GM19438 (cell line): ENCODE measurements at regions not wholly inside any gene's neighbourhood (a gene's known extent, or its start where the extent isn't known, plus 50 kb on each side); places are given as distances from the start of the nearest gene placed in this dataset.
"Not testable (repeated sequence)": the region's sequence is repeated elsewhere in the genome, so short reads cannot be mapped to it uniquely, and the experiment has no call there.

Experiments used
- ATAC-seq: cut with Tn5 transposase; IDR thresholded peaks from one replicate; pipeline ENCODE4 v1.9.1; 2021; ENCODE audit warnings: low read depth; ENCODE audit not compliant: unreplicated experiment

DNA sequence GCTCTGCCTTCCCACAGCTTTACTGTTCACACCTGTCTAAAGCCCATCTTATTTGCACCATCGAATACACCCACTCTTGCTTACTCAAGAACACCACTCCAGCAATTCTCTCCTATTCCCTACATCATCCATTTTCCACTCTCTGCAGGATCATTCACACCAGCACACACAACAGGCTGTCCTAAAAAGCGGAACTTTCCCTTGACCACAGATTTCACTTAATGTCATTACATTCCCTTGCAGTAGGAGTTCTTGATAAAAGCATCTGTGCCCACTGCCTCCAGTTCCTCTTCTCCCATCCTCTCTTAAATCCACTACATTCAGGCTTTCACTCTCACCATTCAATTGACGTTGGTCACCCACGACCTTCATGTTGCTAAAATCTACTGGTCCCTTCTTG, 103.0 kb upstream of the PABPC3 start:
- ATAC-seq, result not testable (repeated sequence)

DNA sequence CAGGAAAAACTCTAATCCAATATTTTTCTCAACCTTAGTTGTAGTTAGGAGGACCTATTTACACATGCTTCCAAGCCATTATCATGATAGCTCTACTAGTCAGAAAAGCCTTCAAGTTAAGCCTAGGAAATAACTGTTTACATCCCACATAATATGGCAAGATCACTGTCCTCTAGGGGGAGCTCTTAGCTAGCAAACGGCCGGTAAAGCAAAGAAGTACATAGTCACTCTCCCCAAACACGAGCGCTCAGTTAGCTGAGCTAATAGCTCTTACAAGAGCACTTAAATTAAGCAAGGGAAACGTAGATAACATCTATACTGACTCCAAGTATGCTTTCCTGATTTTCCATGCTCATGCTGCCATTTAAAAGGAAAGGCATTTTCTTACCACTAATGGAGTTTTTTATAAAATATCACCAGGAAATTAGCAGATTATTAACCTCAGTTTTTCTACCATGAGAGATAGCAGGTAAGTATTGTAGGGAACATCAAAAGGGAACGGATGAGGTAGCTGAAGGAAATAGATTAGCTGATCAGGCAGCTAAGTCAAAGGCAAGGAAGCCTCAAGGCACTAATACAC, 100.6 kb upstream of the PABPC3 start:
- ATAC-seq, result no peak

DNA sequence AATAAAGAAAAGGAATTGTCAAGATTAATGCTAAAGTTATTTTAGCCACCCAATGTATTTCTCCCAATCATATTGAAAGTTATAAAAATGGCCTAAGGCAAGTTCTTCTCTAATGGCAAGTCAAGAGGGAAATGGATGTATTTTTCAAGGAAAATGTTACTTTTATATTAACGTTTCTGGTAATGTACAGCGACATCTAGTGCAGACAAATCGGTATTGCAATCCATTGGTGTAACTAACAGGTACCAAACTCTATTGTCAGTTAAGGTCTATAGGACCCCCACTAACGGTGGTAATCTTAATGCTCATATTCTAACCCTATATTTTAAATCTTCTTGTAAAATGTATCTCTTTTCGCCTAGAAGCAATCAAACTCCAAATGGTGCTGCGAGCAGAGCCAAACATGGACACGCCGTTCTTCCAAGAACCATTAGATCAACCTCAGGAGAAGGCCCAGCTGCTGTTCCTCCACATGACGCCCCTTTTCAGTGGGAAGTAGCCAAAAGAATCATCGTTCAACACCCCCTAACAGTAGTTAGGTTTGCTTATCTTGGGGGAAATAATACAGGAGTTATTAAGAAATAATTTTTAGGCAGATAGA, 98.5 kb upstream of the PABPC3 start:
- no peak for ATAC-seq

DNA sequence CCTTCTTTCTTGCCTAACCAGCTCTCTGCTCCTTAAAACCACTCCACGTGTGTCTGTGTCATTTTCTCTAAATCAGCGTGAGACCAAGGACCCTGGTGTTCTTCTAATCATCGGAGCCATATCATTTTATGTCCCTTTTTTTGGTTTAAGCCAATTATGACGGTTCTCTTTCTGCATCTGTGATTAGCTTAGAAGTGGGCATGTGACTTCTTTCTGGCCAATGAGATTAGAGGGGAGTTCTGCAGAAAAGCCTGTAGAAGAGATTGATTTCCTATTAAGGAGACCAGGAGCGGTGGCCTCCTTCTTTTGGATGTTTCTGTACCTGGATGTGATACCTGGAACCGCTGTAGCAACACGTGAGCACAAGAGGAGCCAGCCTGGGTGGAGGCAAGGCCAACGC, 97.5 kb upstream of the PABPC3 start:
- no peak for ATAC-seq

DNA sequence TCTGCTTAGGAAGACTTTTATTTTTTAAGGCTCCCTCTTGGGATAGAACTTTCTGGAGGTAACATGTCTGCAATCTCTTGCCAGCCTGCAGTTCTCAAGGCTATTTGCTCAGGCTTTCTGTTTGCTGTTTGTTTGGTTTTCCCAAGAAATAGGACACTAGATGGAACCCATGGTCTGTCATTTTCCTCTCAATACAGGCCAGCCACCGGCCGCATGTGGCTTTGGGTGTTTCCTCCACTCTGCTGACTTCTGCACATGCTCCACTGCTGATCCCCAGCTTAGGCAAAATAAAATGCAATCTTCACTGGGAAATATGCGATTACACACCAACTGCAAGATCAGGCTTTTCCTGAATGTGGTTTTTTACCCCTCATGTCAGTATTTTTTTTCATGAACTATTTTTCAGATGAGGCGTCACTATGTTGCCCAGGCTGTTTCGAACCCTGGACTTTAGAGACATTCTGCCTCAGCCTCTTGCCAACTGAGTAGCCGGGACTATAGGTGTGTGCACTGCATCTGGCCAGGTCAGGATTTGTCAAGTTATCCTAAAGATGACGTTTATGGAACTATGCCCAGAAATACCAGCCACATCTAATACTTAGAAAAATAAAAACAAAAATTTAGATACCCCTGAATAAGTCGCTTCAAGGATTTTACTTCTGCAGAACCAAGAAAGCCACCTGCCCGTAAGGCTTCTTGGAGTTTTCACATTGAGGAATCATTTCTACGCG, 94.3 kb upstream of the PABPC3 start:
- no peak for ATAC-seq

DNA sequence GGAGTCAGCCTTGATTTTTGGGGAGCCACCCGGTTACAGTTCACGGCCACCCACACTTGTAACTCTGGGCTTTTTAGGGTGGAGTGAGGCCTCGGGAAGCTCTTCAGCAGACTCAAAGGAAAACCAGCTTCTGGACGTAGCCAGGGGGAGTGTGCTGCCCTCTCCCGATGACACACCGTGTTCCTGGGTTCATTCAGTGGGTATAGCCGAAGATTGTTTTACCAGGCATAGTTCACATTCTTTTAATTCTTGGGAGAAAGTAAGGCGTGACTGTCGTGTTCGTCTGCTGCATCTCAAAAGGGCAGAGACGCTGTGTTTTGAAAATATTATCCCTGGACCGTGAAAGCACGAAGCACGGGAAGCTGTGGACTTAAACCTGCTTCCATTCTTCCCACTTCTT, 93.6 kb upstream of the PABPC3 start:
- ATAC-seq, result not testable (repeated sequence)

DNA sequence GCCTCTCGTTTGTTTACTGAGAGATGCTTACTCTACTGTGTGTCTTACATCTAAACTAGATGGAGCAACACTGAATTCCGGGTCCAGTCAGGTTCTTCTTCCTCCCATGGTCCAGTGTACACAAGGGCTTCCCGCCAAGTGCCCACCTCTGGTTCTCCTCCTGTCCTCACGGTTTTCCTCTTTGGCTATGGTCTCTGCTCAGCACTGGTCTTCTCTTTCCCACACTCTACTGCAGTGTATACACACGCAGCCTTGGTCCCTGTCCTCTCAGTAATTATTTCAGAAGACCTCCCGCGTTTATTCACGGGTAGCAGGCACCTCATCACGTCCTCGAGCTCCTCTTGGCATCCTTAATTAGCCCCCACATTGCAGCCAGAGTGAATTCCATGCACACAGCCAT, 91.4 kb upstream of the PABPC3 start:
- not testable (repeated sequence) for ATAC-seq

DNA sequence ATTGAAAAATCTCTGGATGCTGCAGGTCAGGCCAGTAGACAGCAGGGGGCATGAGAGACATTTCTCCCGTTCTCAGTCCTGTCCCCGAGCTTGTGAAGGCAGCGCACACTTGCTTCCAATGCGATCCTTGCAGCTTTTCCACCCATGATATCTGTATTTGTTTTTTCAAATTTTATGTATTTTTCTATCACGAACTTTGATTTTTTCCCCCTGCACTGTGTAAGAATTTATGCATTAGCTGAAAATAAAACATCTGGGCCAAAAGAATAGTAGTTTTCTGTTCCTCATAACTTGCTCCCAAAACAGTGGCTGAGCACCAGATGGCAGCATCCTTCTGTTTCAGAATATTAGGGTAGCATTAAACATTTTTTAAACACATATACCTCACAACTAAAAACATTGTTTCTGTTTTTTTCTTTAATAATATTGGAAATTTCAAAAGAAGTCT, 90.9 kb upstream of the PABPC3 start:
- not testable (repeated sequence) for ATAC-seq

DNA sequence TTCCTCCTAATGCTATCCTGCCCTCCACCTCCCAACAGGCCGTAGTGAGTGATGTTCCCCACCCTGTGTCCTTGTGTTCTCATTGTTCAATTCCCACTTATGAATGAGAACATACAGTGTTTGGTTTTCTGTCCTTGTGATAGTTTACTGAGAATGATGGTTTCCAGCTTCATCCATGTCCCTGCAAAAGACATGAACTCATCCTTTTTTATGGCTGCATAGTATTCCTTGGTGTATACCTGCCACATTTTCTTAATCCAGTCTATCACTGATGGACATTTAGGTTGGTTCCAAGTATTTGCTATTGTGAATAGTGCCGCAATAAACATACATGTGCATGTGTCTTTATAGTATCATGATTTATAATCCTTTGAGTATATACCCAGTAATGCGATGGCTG, 88.5 kb upstream of the PABPC3 start:
- ATAC-seq, result not testable (repeated sequence)

DNA sequence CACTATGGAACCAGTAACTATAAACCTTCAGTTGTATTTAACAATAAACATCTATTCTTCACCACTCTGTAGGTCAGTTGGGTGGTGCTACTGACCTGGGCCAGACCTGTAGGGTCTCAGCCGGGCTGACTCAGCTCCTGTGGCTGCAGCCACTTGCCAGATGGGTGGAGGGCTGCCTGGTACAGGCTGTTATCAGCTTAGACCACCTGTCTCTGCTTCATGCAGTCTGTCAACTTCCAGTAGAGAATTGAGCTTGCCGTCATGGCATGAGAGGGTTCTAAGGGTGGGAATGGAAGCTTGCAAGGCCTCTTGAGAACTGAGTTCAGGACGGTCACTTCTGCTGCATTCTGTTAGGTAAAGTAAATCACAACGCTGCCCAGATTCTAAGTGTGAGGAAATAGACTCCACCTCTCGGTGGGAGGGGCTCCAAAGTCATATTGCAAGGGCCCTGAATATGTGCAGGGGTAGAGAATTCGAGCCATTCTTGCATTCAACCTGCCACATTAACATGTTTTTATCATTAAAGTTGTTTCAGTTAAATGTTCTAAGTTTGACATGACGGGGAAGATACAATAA, 81.5 kb upstream of the PABPC3 start:
- ATAC-seq, result not testable (repeated sequence)

DNA sequence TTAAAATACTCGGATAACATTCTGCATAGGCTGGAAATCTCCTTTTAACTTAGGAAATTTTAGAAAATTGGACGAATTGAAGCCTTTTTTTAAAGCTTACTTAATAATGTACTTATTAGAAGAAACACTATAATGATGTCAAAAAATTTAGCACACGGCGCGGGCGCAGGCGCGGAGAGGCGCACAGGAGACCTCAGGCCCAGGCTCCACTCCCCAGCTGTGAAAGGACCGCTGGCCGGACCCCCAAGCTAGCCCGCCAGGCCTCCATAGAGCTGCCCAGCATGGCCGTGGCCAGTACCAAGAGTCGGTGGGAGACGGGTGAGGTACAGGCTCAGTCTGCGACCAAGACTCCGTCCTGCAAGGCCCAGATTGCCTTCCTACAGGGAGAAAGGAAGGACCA, 78.8 kb upstream of the PABPC3 start:
- ATAC-seq, result not testable (repeated sequence)

DNA sequence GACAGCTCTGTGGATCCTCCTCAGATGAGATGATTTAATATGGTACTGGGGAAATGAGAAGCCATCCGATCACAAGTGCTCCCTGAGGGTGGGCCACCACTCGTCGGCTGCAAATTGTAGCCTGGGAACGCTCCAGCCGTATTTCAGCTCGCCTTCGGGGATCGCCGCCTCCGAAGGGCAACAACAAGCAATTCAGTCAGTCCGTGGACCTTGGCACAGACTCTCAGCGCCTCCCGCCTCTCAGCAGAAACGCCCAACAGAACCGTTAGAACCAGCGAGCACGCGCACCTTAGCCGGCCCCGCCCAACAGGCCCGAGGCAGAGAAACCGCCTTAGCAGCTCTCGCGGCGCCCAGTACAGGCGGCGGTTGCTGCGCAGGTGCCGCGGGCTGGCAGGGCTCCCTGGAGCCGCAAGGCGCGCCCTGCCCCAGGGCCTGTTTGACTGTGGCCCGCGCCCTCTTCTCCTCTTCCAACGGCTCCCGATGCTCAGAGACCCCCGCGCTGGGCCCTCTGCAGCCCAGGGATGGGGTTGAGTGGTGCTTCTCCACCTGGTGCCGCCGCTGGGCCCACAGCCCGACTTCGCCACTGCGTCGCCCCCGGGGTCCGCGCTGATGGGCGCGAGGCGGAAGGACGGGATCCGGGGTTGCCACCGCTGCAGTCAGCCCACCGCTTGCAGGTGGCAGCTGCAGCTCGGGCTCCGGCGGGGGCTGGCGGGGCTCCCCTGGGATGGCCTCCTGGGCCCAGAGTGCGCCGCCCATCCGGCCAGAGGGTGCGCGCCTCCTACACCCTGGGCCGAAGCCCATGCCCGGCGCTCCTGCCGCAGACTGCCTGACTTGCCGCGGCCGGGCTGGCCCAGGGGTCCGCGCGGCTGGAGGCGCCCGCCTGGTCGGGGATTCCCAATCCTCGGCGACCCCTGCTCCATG, 77.9 kb upstream of the PABPC3 start:
- ATAC-seq, result not testable (repeated sequence)

DNA sequence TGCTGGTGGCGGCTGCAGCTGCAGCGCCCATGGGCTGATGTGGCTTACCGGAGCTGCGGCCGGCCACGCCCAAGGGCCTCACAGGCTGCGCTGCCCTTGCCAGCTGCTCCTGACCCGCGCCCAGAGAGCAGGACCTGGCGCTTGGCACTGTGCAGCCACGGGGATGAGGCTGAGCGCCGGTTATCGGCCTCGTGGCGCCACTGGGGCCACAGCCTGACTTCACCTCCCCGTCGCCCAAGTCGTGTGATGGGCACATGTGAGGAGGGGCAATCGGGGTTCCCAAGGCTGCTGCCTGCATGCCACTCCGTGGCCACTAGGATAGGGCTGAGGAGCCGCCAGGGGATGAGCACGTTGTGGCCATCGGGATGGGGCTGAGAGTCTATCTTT, 77.2 kb upstream of the PABPC3 start:
- ATAC-seq, result no peak

DNA sequence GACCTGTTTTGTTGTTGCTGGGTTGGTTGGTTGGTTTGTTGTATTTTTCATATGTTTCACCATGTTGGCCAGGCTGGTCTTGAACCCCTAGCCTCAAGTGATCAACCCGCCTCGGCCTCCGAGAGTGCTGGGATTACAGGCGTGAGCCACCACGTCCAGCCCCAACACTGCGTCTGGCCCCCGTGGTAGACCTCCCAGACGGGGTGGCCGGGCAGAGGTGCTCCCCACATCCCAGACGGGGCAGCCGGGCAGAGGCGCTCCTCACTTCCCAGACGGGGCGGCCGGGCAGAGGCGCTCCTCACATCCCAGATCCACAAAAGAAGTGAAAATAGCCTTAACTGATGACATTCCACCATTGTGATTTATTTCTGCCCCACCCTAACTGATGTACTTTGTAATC, 76.2 kb upstream of the PABPC3 start:
- ATAC-seq, result not testable (repeated sequence)

DNA sequence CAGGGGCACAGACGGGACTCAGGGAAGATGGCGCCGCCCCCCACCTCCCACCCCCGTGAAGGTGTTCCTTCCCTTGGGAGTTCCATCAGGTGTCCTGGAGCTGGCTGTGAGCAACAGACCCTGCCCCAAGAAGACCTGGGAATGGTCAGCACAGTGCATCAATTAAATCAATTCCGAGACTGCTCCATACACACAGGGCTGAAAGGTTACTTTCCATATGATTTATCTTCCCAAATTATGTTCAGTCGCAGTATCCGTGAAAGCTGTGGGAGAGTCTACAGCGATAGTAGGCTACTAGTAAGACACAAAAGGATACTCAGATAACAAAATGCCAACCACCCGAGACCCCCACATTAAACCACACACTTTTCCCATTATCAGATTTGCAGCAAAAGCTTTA, 71.8 kb upstream of the PABPC3 start:
- ATAC-seq, result no peak

DNA sequence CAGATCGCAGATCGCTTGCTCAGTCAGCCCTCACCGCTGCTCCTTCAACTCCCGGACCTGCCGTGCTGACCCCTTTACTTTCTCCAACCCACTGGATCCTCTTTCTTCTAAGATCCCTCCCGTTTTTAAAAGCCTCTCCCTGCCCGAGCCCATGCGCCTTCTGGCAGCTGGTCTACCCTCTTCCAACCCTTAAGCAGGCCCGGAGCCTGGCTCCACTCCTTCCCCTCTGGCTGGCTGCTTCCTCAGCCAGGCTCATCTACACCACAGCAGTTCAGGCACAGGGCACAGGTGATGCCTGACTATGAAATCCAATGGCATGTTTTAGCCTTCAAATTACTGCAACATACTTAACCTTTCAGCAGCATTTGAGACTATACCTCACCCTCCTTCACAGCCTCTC, 63.8 kb upstream of the PABPC3 start:
- ATAC-seq, result no peak

DNA sequence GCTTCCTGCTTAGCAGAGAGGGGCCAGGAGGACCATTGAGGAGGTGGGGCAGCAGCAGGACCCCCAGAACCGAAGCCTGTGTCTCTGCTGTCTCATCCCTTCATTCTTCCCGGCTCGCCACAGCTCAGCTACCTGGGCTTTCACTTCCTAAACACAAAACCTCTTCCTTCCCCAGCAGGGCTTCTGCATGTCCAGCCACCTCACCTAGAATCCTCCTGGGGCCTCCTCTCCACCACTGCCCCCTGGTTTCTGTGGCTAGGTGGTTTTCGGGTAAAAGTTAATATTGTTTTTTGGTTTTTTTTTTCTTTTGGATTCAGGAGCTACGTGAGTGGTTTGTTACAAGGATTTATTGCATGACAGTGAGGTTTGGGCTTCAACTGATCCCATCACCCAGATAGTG, 61.8 kb upstream of the PABPC3 start:
- ATAC-seq, result no peak

DNA sequence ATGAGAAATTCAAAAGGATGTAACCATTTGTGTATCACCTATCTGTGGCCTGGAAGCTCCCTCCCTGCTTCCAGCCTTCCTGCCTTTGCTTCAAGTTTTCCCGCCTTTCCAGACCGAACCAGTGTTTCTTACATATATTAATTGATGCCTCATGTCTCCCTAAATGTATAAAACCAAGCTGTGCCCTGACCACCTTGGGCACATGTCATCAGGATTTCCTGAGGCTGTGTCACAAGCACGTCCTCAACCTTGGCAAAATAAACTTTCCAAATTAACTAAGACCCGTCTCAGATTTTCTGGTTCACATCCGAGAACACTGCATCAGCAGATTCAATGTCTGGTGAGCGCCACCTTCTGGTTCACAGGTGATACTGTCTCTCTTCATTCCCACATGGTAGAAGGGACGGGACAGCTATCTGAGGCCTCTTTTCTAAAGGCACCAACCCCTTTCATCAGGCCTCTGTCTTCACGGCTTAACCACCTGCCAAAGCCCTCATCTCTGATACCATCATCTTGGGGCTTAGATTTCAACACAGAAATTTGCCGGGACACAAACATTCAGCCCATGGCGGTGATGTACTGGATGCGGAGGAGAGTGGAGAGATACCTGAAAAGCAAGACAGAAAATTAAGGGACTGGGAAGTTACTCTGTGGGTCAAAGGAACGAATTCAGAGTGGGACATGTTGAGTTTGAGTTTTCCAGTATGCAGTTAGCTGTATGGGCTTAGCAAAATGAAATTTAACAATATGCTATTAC, 58.7 kb upstream of the PABPC3 start:
- peak; percentile 68 for ATAC-seq

DNA sequence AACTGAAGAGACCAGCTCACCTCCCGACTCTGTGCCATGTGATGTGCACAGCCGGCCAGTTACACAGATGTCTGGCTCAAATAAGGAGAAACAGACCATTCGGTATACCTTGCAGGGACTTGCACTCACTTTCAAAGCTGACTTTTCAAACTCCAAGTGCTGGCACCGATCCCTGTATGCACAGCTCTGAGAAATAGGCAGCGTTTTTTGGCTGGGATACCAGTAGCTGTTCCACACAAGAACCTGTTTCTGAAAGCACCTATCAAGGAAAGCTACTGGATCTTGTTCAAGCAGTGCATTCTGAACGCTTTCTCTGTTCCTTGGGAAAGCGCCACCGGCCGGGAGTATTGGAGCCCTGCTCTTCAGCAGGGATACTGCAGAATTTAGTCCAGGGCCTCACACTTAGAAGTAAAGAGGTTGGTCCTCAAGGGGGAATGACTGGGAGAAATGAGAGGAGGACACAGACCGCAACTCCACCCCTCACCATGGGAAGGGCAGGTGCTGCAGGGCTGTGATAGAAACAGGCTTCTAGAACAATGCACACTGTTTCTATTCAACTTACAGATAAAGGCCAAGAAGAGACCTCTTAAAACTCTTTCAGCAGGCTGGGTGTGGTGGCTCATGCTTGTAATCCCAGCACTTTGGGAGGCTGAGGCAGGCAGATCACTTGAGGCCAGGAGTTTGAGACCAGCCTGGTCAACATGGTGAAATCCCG, 53.6 kb upstream of the PABPC3 start:
- ATAC-seq, result no peak
